ENCODE measurements at regions not wholly inside any gene's neighbourhood (a gene's known extent, or its start where the extent isn't known, plus 50 kb on each side); places are given as distances from the start of the nearest gene placed in this dataset.

DNA sequence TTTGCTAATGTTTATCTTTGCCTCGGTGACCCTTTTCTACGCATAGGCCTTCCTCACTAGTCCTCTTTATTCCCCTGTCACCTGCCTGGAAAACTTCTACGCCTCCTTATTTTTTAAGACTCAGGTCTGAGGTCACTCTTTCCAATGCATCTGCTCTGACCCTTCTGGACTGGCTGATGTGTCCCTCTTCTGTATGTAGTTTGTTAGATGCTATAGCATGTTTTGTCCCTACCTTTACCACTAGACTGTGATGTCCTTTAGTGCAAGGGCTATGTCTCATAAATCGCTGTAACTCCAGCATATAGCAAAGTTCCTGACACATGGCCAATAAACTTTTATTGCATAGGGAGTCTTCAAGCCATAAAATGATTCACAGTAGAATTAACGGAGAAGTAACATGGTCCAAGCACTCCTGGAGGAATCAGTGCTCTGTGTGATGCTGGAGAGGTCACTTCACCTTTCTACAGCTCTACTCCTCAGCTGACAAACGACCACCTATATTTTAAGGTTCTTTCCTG is 872.5 kb upstream of the SLIT2 start:
- Histone ChIP-seq H3K79me2 (ENCODE audit: insufficient read depth, low read length) (no peaks in the 10 kb centered on the region), H3K4me1 (ENCODE audit: control insufficient read depth in 1 of 2, insufficient read depth in 2 of 2, low read length in 2 of 2) (no peaks in the 10 kb centered on the region), H4K20me1 (ENCODE audit: insufficient read depth, low read length) (no peaks in the 10 kb centered on the region), H3K36me3 (replicated peaks in 1 of 2; ENCODE audit: control insufficient read depth in 1 of 2, insufficient read depth in 2 of 2, low read length in 2 of 2) (no peaks in the 10 kb centered on the region), H3K27me3 (ENCODE audit: control insufficient read depth in 2 of 2, insufficient read depth in 2 of 2, low read length in 2 of 2) (no peaks in the 10 kb centered on the region), H3K27ac (ENCODE audit: low read depth in 1 of 2, low read length in 2 of 2) (no peak overlapping the region), H2AFZ (ENCODE audit: insufficient read depth, low read depth, low read length, poor library complexity, severe bottlenecking) (no peak overlapping the region), H3K4me3 (replicated peaks in 1 of 3; ENCODE audit: low read depth in 2 of 3, low read length in 3 of 3) (no peak overlapping the region), H3K9me3 (replicated peaks in 1 of 2; ENCODE audit: control insufficient read depth in 1 of 2, insufficient read depth in 1 of 2, low read length in 2 of 2) (no peaks in the 10 kb centered on the region), H3K9ac (ENCODE audit: insufficient read depth, low read length, poor library complexity, severe bottlenecking) (no peak overlapping the region), H3K4me2 (replicated peaks; ENCODE audit: extremely low read depth, low read length, poor library complexity, severe bottlenecking) (no peak overlapping the region)
- no peaks in the 10 kb centered on the region for H3K27me3 Mint-ChIP-seq (ENCODE audit: low read depth in 3 of 3)
- intact Hi-C loops (cut with micrococcal nuclease): no loop called here
- peaks cover 0 to 3% (median 1%) of the 10 kb centered on the region in 7 donors for H3K9me3 Mint-ChIP-seq
- H3K4me3 Mint-ChIP-seq: no peak overlapping the region
- WGBS (ENCODE audit: insufficient coverage): 80% methylated on average over 2 of the region's 6 CpGs
- no peaks in the 10 kb centered on the region for H3K4me1 Mint-ChIP-seq
- no peaks in the 10 kb centered on the region for H3K36me3 Mint-ChIP-seq
- no peak for DNase-seq
- no peak overlapping the region for H3K27ac Mint-ChIP-seq
- TF ChIP-seq, protein P1, sequence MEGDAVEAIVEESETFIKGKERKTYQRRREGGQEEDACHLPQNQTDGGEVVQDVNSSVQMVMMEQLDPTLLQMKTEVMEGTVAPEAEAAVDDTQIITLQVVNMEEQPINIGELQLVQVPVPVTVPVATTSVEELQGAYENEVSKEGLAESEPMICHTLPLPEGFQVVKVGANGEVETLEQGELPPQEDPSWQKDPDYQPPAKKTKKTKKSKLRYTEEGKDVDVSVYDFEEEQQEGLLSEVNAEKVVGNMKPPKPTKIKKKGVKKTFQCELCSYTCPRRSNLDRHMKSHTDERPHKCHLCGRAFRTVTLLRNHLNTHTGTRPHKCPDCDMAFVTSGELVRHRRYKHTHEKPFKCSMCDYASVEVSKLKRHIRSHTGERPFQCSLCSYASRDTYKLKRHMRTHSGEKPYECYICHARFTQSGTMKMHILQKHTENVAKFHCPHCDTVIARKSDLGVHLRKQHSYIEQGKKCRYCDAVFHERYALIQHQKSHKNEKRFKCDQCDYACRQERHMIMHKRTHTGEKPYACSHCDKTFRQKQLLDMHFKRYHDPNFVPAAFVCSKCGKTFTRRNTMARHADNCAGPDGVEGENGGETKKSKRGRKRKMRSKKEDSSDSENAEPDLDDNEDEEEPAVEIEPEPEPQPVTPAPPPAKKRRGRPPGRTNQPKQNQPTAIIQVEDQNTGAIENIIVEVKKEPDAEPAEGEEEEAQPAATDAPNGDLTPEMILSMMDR (IDR thresholded peaks at IDR 0.05): no peak

DNA sequence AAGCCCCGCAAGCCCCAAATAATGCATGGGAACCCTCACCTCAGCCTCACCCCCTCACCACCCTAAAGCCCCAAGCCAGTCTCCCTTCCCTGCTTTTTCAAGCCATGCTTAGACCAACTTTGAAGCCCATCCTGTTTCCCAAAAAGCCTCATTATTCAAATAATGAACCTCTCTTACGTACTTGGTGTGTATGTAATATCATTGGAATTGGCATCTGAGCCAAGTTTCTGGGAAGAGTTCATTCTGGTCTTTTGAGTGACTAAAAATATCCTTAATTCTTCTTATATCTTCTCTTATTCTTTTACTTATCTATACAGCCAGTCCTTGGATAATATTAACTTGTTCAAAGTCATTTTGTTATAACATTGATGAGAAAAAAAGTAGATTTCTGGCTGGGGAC is 875.8 kb upstream of the SLIT2 start:
- no peaks in the 10 kb centered on the region for H3K4me1 ChIP-seq (ENCODE audit: control insufficient read depth in 1 of 2, insufficient read depth in 2 of 2, low read length in 2 of 2)
- no peak overlapping the region for H3K27ac Mint-ChIP-seq
- H3K27me3 Mint-ChIP-seq (ENCODE audit: low read depth in 3 of 3): no peaks in the 10 kb centered on the region
- H3K36me3 Mint-ChIP-seq: no peaks in the 10 kb centered on the region
- H3K27me3 ChIP-seq (ENCODE audit: control insufficient read depth in 2 of 2, insufficient read depth in 2 of 2, low read length in 2 of 2): no peaks in the 10 kb centered on the region
- TF ChIP-seq, protein P1 (IDR thresholded peaks at IDR 0.05): no peak
- H3K4me3 ChIP-seq (replicated peaks in 1 of 3; ENCODE audit: low read depth in 2 of 3, low read length in 3 of 3): no peak overlapping the region
- no peaks in the 10 kb centered on the region for H3K36me3 ChIP-seq (replicated peaks in 1 of 2; ENCODE audit: control insufficient read depth in 1 of 2, insufficient read depth in 2 of 2, low read length in 2 of 2)
- no peak overlapping the region for H2AFZ ChIP-seq (ENCODE audit: insufficient read depth, low read depth, low read length, poor library complexity, severe bottlenecking)
- H4K20me1 ChIP-seq (ENCODE audit: insufficient read depth, low read length): no peaks in the 10 kb centered on the region
- no peaks in the 10 kb centered on the region for H3K4me1 Mint-ChIP-seq
- peaks cover 0 to 4% (median 0%) of the 10 kb centered on the region in 7 donors for H3K9me3 Mint-ChIP-seq
- DNase-seq: no peak
- no peak overlapping the region for H3K9ac ChIP-seq (ENCODE audit: insufficient read depth, low read length, poor library complexity, severe bottlenecking)
- no peak overlapping the region for H3K27ac ChIP-seq (ENCODE audit: low read depth in 1 of 2, low read length in 2 of 2)
- 75% methylated on average over 1 of the region's 2 CpGs for WGBS (ENCODE audit: insufficient coverage)
- no peaks in the 10 kb centered on the region for H3K79me2 ChIP-seq (ENCODE audit: insufficient read depth, low read length)
- no peaks in the 10 kb centered on the region for H3K9me3 ChIP-seq (replicated peaks in 1 of 2; ENCODE audit: control insufficient read depth in 1 of 2, insufficient read depth in 1 of 2, low read length in 2 of 2)
- no peak overlapping the region for H3K4me3 Mint-ChIP-seq
- intact Hi-C loops (cut with micrococcal nuclease): no loop called here
- no peak overlapping the region for H3K4me2 ChIP-seq (replicated peaks; ENCODE audit: extremely low read depth, low read length, poor library complexity, severe bottlenecking)
